Ovary (tissue), 3 donors: ENCODE measurements at regions not wholly inside any gene's neighbourhood (a gene's known extent, or its start where the extent isn't known, plus 50 kb on each side); places are given as distances from the start of the nearest gene placed in this dataset.

Source experiments
- EP300 ChIP-seq: sonication (generic); formaldehyde crosslinking; IDR thresholded peaks from one replicate; pipeline ENCODE4 v1.6.1; 2017; ENCODE audit warnings: antibody characterized with exemption
- POLR2A ChIP-seq: fragments of 450-650 bp; IDR thresholded peaks from one replicate; pipeline ENCODE4 v1.6.1; 2017; ENCODE audit warnings: antibody characterized with exemption, mild to moderate bottlenecking, moderate library complexity
- TF ChIP-seq, protein P1 (sequence below), 3 donors: fragments of 450-650 bp in 2 of 3; fragments of 200-600 bp in 1 of 3; IDR thresholded peaks; one replicate each; pipeline versions ENCODE4 v1.5.1 to v1.8.0; 2016 to 2022; ENCODE audit warnings: antibody characterized with exemption in 3 of 3, mild to moderate bottlenecking in 1 of 3
- donor health status: DM: no; HTN: no; CAD: no.

DNA sequence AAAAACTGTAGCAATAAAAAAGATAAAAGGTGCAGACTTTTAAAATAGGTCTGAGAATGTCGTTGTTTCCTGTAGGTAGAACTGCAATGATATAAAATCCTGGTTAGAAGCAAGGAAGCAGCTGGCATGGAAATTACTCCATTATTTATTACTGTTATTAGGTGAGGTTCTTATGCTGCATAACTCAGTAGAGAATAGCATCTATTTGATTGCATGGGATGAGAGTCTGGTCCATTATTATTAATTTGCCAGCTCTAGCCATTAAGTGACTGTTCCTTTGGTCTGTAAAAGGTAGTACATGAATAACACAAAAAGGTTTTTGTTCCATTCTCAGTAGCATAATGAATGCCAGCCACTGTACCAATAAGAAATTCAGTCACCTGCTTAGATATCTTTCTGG lies 358.6 kb downstream of the RBM43 start:
- TF ChIP-seq, protein P1, sequence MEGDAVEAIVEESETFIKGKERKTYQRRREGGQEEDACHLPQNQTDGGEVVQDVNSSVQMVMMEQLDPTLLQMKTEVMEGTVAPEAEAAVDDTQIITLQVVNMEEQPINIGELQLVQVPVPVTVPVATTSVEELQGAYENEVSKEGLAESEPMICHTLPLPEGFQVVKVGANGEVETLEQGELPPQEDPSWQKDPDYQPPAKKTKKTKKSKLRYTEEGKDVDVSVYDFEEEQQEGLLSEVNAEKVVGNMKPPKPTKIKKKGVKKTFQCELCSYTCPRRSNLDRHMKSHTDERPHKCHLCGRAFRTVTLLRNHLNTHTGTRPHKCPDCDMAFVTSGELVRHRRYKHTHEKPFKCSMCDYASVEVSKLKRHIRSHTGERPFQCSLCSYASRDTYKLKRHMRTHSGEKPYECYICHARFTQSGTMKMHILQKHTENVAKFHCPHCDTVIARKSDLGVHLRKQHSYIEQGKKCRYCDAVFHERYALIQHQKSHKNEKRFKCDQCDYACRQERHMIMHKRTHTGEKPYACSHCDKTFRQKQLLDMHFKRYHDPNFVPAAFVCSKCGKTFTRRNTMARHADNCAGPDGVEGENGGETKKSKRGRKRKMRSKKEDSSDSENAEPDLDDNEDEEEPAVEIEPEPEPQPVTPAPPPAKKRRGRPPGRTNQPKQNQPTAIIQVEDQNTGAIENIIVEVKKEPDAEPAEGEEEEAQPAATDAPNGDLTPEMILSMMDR (IDR thresholded peaks at IDR 0.05) = no peak
- TF ChIP-seq EP300 = no peak
- no peak for TF ChIP-seq POLR2A
